ENCODE measurements at regions not wholly inside any gene's neighbourhood (a gene's known extent, or its start where the extent isn't known, plus 50 kb on each side); places are given as distances from the start of the nearest gene placed in this dataset.

GRCh38 chr3:1534252-1534651, 441.4 kb downstream of the CNTN6 start:
- Mint-ChIP-seq H3K27ac (ENCODE audit: unreplicated experiment) (no peak overlapping the region), H3K4me1 (ENCODE audit: low read depth, unreplicated experiment) (no peaks in the 10 kb centered on the region), H3K4me3 (ENCODE audit: unreplicated experiment) (no peak overlapping the region), H3K9me3 (ENCODE audit: unreplicated experiment) (peaks cover 2% of the 10 kb centered on the region), H3K36me3 (ENCODE audit: unreplicated experiment) (peaks cover 16% of the 10 kb centered on the region), H3K27me3 (ENCODE audit: unreplicated experiment) (no peaks in the 10 kb centered on the region)
- TF ChIP-seq CTCF (IDR thresholded peaks at IDR 0.05; ENCODE audit: partially characterized antibody, unreplicated experiment): no peak
- no peak for DNase-seq

- Mint-ChIP-seq H3K36me3 (ENCODE audit: unreplicated experiment) (peaks cover 16% of the 10 kb centered on the region), H3K9me3 (ENCODE audit: unreplicated experiment) (peaks cover 2% of the 10 kb centered on the region), H3K27ac (ENCODE audit: unreplicated experiment) (no peak overlapping the region), H3K4me3 (ENCODE audit: unreplicated experiment) (no peak overlapping the region), H3K4me1 (ENCODE audit: low read depth, unreplicated experiment) (no peaks in the 10 kb centered on the region), H3K27me3 (ENCODE audit: unreplicated experiment) (no peaks in the 10 kb centered on the region)
- no peak for DNase-seq
- no peak for TF ChIP-seq CTCF (IDR thresholded peaks at IDR 0.05; ENCODE audit: partially characterized antibody, unreplicated experiment)
These were observed 442.5 kb downstream of the CNTN6 start for GRCh38 chr3:1535361-1535760.

DNA sequence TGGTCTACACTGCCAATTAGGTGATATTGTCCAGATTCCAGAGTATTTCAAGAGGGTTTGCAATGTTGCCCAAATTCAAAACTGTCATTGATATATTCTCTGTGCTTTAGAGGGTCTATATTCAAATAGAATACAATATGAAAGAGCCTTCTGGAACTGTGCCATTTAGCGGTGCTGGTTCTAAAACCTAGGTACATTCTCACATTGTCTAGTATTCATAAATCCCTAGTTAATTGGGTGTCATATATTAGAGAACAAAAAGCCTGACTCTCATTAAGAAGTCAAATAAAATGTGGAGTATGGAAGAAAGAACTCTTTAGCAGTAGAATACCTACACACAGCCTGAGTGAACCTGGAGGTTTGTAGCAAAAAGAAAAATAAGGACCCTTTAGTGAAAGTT, 447.9 kb downstream of the CNTN6 start:
- no peak for TF ChIP-seq CTCF (IDR thresholded peaks at IDR 0.05; ENCODE audit: partially characterized antibody, unreplicated experiment)
- Mint-ChIP-seq H3K27ac (ENCODE audit: unreplicated experiment) (no peak overlapping the region), H3K4me1 (ENCODE audit: low read depth, unreplicated experiment) (no peaks in the 10 kb centered on the region), H3K4me3 (ENCODE audit: unreplicated experiment) (no peak overlapping the region), H3K9me3 (ENCODE audit: unreplicated experiment) (peaks cover 2% of the 10 kb centered on the region), H3K36me3 (ENCODE audit: unreplicated experiment) (peaks cover 8% of the 10 kb centered on the region), H3K27me3 (ENCODE audit: unreplicated experiment) (no peaks in the 10 kb centered on the region)
- DNase-seq: no peak

DNA sequence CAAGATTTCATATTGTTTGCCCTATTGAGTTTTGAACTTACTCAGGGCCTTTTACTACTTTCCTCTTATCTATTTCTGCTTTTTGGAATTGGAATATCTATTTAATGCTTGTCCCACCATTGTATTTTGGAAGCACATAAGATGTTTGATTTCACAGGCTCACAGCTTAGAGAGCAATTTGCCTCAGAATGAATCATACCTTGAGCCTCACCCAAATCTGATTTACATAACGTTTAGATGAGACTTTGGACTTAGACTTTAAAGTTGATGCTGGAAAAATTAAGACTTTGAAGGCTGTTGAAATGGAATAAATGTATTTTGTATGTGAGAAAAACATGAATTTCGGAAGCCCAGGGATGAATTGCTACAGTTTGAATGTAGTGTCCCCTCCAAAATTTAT, 458.9 kb downstream of the CNTN6 start:
- Mint-ChIP-seq H3K27me3 (ENCODE audit: unreplicated experiment) (no peaks in the 10 kb centered on the region), H3K9me3 (ENCODE audit: unreplicated experiment) (no peaks in the 10 kb centered on the region), H3K4me3 (ENCODE audit: unreplicated experiment) (no peak overlapping the region), H3K36me3 (ENCODE audit: unreplicated experiment) (no peaks in the 10 kb centered on the region), H3K27ac (ENCODE audit: unreplicated experiment) (no peak overlapping the region), H3K4me1 (ENCODE audit: low read depth, unreplicated experiment) (no peaks in the 10 kb centered on the region)
- no peak for TF ChIP-seq CTCF (IDR thresholded peaks at IDR 0.05; ENCODE audit: partially characterized antibody, unreplicated experiment)
- DNase-seq: no peak

DNA sequence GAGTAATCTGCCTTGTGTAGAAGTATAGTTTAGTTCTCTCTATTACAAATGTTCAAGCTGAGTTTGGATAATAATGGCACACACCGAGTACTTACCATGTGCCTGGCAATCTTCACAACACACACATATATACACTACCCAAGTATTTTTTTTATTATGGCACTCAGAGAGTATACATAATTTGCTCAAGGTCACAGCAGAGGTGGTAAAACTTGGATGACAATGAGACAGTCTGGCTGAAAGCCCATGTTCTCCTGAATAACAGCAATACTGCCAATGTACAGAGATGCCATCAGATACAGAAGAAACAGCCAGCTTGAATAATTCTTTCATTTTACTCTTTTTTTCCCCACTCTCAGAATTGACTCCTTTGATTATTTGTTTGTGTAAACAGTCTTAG, 460.0 kb downstream of the CNTN6 start:
- no peak for DNase-seq
- Mint-ChIP-seq H3K27ac (ENCODE audit: unreplicated experiment) (no peak overlapping the region), H3K27me3 (ENCODE audit: unreplicated experiment) (no peaks in the 10 kb centered on the region), H3K4me3 (ENCODE audit: unreplicated experiment) (no peak overlapping the region), H3K4me1 (ENCODE audit: low read depth, unreplicated experiment) (no peaks in the 10 kb centered on the region), H3K36me3 (ENCODE audit: unreplicated experiment) (no peaks in the 10 kb centered on the region), H3K9me3 (ENCODE audit: unreplicated experiment) (no peaks in the 10 kb centered on the region)
- no peak for TF ChIP-seq CTCF (IDR thresholded peaks at IDR 0.05; ENCODE audit: partially characterized antibody, unreplicated experiment)

Data from glutamatergic neuron (in vitro differentiated cells).